ENCODE measurements at regions not wholly inside any gene's neighbourhood (a gene's known extent, or its start where the extent isn't known, plus 50 kb on each side); places are given as distances from the start of the nearest gene placed in this dataset.
"Not testable (repeated sequence)": the region's sequence is repeated elsewhere in the genome, so short reads cannot be mapped to it uniquely, and the experiment has no call there.

DNA sequence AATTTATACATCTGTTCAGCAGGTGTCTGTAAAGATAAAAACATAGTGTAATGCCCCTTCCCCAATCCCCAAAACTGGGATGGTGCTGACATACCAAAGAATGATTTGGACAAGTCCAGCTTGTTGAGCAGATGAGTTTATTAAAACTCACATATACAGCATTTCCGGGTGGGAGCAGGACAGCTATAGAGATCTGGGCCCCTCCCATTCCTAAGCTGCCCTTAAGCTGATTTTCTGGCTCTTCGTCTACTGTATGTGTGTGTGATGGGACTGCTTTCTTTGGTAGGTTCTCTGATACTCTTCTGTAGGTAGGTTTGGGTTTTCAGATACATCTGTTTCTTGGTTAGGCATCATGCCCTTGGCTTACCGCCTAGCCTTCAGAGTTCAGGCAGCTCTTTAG, 703.7 kb upstream of the PCDH10 start:
- Histone ChIP-seq H3K79me2 (ENCODE audit: low read length) (no peaks in the 10 kb centered on the region), H3K4me2 (ENCODE audit: low read length) (no peak overlapping the region), H3K27me3 (ENCODE audit: low read depth, low read length) (no peaks in the 10 kb centered on the region), H3K9me3 (ENCODE audit: insufficient read depth, low read length) (0 out of 2 replicates have a peak, but pooled peaks cover 4% of the 10 kb centered on the region), H2AFZ (ENCODE audit: low read depth, low read length) (0 out of 2 replicates have a peak overlapping the region, but pooled peaks have one; percentile 5), H3K9ac (ENCODE audit: low read length) (no peak overlapping the region), H3K36me3 (replicated peaks; ENCODE audit: low read depth, low read length) (no peaks in the 10 kb centered on the region), H4K20me1 (ENCODE audit: insufficient read depth, low read length) (no peaks in the 10 kb centered on the region), H3K4me3 (ENCODE audit: low read length) (no peak overlapping the region), H3K27ac (ENCODE audit: low read length) (no peak overlapping the region), H3K4me1 (ENCODE audit: low read length) (no peaks in the 10 kb centered on the region)
- no peak for TF ChIP-seq EZH2phosphoT487 (IDR thresholded peaks at IDR 0.05; ENCODE audit: low read depth)
- TF ChIP-seq, protein P1, sequence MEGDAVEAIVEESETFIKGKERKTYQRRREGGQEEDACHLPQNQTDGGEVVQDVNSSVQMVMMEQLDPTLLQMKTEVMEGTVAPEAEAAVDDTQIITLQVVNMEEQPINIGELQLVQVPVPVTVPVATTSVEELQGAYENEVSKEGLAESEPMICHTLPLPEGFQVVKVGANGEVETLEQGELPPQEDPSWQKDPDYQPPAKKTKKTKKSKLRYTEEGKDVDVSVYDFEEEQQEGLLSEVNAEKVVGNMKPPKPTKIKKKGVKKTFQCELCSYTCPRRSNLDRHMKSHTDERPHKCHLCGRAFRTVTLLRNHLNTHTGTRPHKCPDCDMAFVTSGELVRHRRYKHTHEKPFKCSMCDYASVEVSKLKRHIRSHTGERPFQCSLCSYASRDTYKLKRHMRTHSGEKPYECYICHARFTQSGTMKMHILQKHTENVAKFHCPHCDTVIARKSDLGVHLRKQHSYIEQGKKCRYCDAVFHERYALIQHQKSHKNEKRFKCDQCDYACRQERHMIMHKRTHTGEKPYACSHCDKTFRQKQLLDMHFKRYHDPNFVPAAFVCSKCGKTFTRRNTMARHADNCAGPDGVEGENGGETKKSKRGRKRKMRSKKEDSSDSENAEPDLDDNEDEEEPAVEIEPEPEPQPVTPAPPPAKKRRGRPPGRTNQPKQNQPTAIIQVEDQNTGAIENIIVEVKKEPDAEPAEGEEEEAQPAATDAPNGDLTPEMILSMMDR (IDR thresholded peaks at IDR 0.05; ENCODE audit: low read depth, low read length), result no peak

DNA sequence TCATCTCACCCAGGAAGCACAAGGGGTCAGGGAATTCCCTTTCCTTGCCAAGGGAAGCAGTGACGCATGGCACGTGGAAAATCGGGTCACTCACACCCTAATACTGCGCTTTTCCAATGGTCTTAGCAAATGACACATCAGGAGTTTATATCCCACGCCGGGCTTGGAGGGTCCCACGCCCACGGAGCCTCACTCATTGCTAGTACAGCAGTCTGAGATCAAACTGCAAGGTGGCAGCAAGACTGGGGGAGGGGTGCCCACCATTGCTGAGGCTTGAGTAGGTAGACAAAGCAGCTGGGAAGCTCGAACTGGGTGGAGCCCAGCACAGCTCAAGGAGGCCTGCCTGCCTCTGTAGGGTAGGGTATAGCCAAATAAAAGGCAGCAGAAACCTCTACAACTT, 691.1 kb upstream of the PCDH10 start:
- not testable (repeated sequence) for H3K9ac ChIP-seq (ENCODE audit: low read length); H4K20me1 ChIP-seq (ENCODE audit: insufficient read depth, low read length); H3K4me1 ChIP-seq (ENCODE audit: low read length); H3K27ac ChIP-seq (ENCODE audit: low read length); H3K4me2 ChIP-seq (ENCODE audit: low read length); H3K4me3 ChIP-seq (ENCODE audit: low read length); H3K79me2 ChIP-seq (ENCODE audit: low read length); H3K9me3 ChIP-seq (ENCODE audit: insufficient read depth, low read length); H3K36me3 ChIP-seq (replicated peaks; ENCODE audit: low read depth, low read length); H3K27me3 ChIP-seq (ENCODE audit: low read depth, low read length); H2AFZ ChIP-seq (ENCODE audit: low read depth, low read length)

DNA sequence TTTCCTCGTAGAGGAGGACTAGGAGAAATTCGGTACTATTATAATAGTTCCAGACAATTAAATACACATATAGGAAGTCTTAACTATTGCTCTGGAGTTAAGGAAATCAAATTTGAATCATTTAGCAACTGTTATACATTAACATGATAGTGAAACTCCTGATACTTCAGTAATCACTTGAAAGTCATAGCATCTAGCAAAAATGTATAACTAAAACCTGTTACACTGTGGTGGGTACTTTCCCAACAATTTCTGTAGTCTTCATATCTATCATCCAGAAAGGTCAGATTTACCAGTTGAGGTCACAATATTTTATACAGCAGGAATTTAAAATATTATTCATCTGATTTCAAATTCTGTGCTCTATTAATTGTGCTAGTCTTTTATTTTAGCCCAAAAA, 669.6 kb upstream of the PCDH10 start:
- TF ChIP-seq EZH2phosphoT487 (IDR thresholded peaks at IDR 0.05; ENCODE audit: low read depth), result no peak
- TF ChIP-seq, protein P1 (IDR thresholded peaks at IDR 0.05; ENCODE audit: low read depth, low read length), result no peak
- Histone ChIP-seq H3K27ac (ENCODE audit: low read length) (peak overlapping the region; percentile 70), H3K27me3 (ENCODE audit: low read depth, low read length) (no peaks in the 10 kb centered on the region), H3K4me3 (ENCODE audit: low read length) (peak overlapping the region; percentile 55), H3K79me2 (ENCODE audit: low read length) (no peaks in the 10 kb centered on the region), H2AFZ (ENCODE audit: low read depth, low read length) (no peak overlapping the region; the same call in 1 of the 2 replicates), H4K20me1 (ENCODE audit: insufficient read depth, low read length) (no peaks in the 10 kb centered on the region), H3K9me3 (ENCODE audit: insufficient read depth, low read length) (0 out of 2 replicates have a peak, but pooled peaks cover 4% of the 10 kb centered on the region), H3K9ac (ENCODE audit: low read length) (peak overlapping the region; percentile 4; the same call in 1 of the 2 replicates), H3K4me2 (ENCODE audit: low read length) (peak overlapping the region; percentile 64), H3K36me3 (replicated peaks; ENCODE audit: low read depth, low read length) (peaks cover 3% of the 10 kb centered on the region), H3K4me1 (ENCODE audit: low read length) (peaks cover 24% of the 10 kb centered on the region)

DNA sequence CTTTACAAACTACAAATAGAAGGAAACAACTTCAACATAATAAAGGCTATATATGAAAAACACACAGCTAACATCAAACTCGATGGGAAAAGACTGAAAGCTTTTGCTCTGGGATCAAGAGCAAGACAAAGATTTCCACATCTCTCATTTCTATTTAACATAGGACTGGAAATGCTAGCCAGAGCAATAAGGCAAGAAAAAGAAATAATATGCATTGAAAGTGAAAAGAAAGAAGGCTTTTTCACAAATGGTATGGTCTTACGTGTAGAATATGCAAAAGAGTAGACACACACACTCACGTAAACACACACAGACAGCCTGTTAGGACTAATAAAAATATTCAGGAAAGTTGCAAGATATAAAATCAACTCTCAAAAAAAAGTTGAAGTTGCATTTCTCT, 660.5 kb upstream of the PCDH10 start:
- Histone ChIP-seq H3K27ac (ENCODE audit: low read length) (no peak overlapping the region), H3K4me2 (ENCODE audit: low read length) (no peak overlapping the region), H3K36me3 (replicated peaks; ENCODE audit: low read depth, low read length) (peaks cover 6% of the 10 kb centered on the region), H3K9ac (ENCODE audit: low read length) (no peak overlapping the region), H3K4me1 (ENCODE audit: low read length) (no peaks in the 10 kb centered on the region), H2AFZ (ENCODE audit: low read depth, low read length) (no peak overlapping the region), H3K27me3 (ENCODE audit: low read depth, low read length) (no peaks in the 10 kb centered on the region), H3K79me2 (ENCODE audit: low read length) (no peaks in the 10 kb centered on the region), H3K9me3 (ENCODE audit: insufficient read depth, low read length) (peaks cover 4% of the 10 kb centered on the region; the same call in 1 of the 2 replicates), H4K20me1 (ENCODE audit: insufficient read depth, low read length) (no peaks in the 10 kb centered on the region), H3K4me3 (ENCODE audit: low read length) (no peak overlapping the region)
- no peak for TF ChIP-seq EZH2phosphoT487 (IDR thresholded peaks at IDR 0.05; ENCODE audit: low read depth)
- TF ChIP-seq, protein P1 (IDR thresholded peaks at IDR 0.05; ENCODE audit: low read depth, low read length), result no peak

DNA sequence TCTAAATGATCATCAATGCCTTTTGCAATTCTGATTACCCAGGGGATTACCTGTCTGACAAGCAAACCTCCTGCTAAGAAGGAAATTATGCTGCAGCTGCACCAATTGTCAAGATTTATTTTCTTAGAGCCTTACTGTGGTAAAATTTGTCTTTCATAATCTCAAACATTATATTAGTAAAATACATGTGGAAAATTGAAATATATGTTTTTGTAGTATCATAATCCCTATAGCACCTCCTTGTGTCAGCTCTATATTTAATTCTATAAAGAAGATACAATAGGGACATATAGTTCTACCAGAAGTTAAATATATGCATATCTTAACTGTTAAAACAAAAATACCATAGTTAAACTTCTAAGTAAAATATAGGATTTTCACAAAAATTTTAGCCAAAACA, 655.6 kb upstream of the PCDH10 start:
- H3K9ac ChIP-seq (ENCODE audit: low read length), result no peak overlapping the region
- H3K4me2 ChIP-seq (ENCODE audit: low read length), result no peak overlapping the region
- H3K27ac ChIP-seq (ENCODE audit: low read length), result no peak overlapping the region
- H4K20me1 ChIP-seq (ENCODE audit: insufficient read depth, low read length), result no peaks in the 10 kb centered on the region
- no peaks in the 10 kb centered on the region for H3K4me1 ChIP-seq (ENCODE audit: low read length)
- peaks cover 4% of the 10 kb centered on the region for H3K36me3 ChIP-seq (replicated peaks; ENCODE audit: low read depth, low read length)
- no peaks in the 10 kb centered on the region for H3K9me3 ChIP-seq (ENCODE audit: insufficient read depth, low read length)
- H3K4me3 ChIP-seq (ENCODE audit: low read length), result no peak overlapping the region
- no peak overlapping the region for H2AFZ ChIP-seq (ENCODE audit: low read depth, low read length)
- no peaks in the 10 kb centered on the region for H3K27me3 ChIP-seq (ENCODE audit: low read depth, low read length)
- no peaks in the 10 kb centered on the region for H3K79me2 ChIP-seq (ENCODE audit: low read length)
- TF ChIP-seq EZH2phosphoT487 (IDR thresholded peaks at IDR 0.05; ENCODE audit: low read depth), result no peak
- TF ChIP-seq, protein P1 (IDR thresholded peaks at IDR 0.05; ENCODE audit: low read depth, low read length), result peak; percentile 38; the same call in 1 of the 2 replicates

DNA sequence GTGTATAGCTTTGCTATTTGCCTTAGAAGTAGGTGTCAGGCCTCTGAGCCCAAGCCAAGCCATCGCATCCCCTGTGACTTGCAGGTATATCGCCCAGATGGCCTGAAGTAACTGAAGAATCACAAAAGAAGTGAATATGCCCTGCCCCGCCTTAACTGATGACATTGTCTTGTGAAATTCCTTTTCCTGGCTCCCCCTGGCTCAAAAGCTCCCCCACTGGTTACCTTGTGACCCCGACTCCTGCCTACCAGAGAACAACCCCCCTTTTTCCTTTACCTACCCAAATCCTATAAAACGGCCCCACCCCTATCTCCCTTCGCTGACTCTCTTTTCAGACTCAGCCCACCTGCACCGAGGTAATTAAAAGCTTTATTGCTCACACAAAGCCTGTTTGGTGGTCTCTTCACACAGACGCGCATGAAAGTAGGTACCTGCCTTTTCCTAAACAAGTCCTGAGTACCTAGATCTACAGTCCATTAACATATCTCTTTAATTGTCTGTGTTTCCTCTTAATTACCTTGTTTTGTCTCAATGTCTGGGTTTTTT, 653.8 kb upstream of the PCDH10 start:
- not testable (repeated sequence) for H3K4me3 ChIP-seq (ENCODE audit: low read length); H3K9me3 ChIP-seq (ENCODE audit: insufficient read depth, low read length); H3K4me1 ChIP-seq (ENCODE audit: low read length); H3K36me3 ChIP-seq (replicated peaks; ENCODE audit: low read depth, low read length); H3K27me3 ChIP-seq (ENCODE audit: low read depth, low read length); H3K9ac ChIP-seq (ENCODE audit: low read length); H4K20me1 ChIP-seq (ENCODE audit: insufficient read depth, low read length); H2AFZ ChIP-seq (ENCODE audit: low read depth, low read length); H3K27ac ChIP-seq (ENCODE audit: low read length); H3K4me2 ChIP-seq (ENCODE audit: low read length); H3K79me2 ChIP-seq (ENCODE audit: low read length)

Measured in OCI-LY3 (cell line).